Stomach (tissue), 4 donors: ENCODE measurements at regions not wholly inside any gene's neighbourhood (a gene's known extent, or its start where the extent isn't known, plus 50 kb on each side); places are given as distances from the start of the nearest gene placed in this dataset.
"Not testable (repeated sequence)": the region's sequence is repeated elsewhere in the genome, so short reads cannot be mapped to it uniquely, and the experiment has no call there.

Source experiments
- CTCF ChIP-seq, 7 experiments: fragments of 450-650 bp in 4 of 7; fragments of 200-600 bp in 3 of 7; sonication (generic) in 3 of 7; IDR thresholded peaks; one replicate each; pipeline ENCODE4 v1.5.1; 2016 to 2019; ENCODE audit warnings: antibody characterized with exemption in 7 of 7, control low read depth in 2 of 7, mild to moderate bottlenecking in 1 of 7
- EP300 ChIP-seq: sonication (generic); formaldehyde crosslinking; IDR thresholded peaks from one replicate; pipeline ENCODE4 v1.6.1; 2017; ENCODE audit warnings: antibody characterized with exemption
- POLR2A ChIP-seq, 4 donors: fragments of 450-650 bp; IDR thresholded peaks; one replicate each; pipeline ENCODE4 v1.6.1; 2016; ENCODE audit warnings: antibody characterized with exemption in 4 of 4, control low read depth in 2 of 4, mild to moderate bottlenecking in 1 of 4, moderate library complexity in 1 of 4
- POLR2AphosphoS5 ChIP-seq, 3 donors: sonication (generic); formaldehyde crosslinking; IDR thresholded peaks; one replicate each; pipeline ENCODE4 v1.6.1; 2016; ENCODE audit warnings: antibody characterized with exemption in 3 of 3

- not testable (repeated sequence) for TF ChIP-seq CTCF (IDR thresholded peaks at IDR 0.05); POLR2AphosphoS5 (IDR thresholded peaks at IDR 0.05); POLR2A (IDR thresholded peaks at IDR 0.05); EP300
These were observed 197.5 kb downstream of the SLCO4C1 start for GRCh38 chr5:102098606-102099005.
